ENCODE measurements at regions not wholly inside any gene's neighbourhood (a gene's known extent, or its start where the extent isn't known, plus 50 kb on each side); places are given as distances from the start of the nearest gene placed in this dataset.
A peak's percentile ranks its signal among the peaks of the same experiment; 100 is the strongest.

DNA sequence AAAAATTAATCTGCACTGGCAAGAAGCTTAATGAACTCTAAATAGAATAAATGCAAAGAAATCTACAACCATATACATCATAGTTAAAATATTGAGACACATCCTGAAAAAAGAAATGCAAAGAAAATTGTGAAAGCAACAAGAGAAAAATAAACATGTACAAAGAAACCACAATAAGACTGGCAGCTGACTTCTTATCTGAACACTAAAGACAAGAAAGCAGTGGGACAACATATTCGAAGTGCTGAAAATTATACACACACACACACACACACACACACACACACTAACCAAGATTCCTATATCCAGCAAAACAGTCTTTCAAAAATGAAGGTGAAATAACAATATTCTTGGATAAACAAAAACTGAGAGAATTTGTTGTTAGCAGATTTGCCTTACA lies 366.5 kb upstream of the C16orf82 start:
- no CpG with 5 or more reads among the region's 1 CpG for WGBS (ENCODE audit: insufficient coverage, low coverage, missing lambda C conversion rate)

DNA sequence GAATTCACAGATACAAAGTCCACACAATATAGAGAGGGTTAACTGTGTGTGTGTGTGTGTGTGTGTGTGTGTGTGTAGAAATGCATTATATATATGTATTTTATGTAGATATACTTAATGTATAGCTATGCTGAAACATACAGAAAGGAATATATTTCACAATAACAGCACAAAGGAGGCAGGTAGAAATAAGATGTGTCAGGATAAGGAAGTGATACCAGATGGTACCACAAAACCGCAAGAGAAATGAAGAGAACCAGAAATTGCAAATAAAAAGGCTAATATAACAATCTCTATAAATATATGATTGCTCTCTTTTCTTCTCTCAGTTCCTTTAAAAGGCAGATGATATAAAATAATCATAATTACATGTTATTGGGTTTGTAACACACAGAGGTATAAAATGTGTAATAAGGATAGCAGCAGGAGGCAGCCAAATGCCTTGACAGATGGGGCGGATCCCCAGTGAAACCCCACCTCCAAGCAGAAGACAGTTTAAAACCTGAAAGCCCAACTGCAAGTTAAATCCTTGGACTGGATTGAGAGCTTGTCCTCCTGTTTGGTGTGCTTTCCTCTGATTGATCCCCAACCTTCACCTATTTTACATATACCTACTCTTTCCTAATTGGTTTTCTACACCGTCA lies 365.4 kb upstream of the C16orf82 start:
- Histone ChIP-seq H3K4me2 (ENCODE audit: insufficient read depth, low read length) (no peak overlapping the region), H3K4me1 (replicated peaks in 1 of 2; ENCODE audit: control insufficient read depth in 2 of 2, insufficient read depth in 2 of 2, low read length in 2 of 2) (no peaks in the 10 kb centered on the region), H3K9ac (ENCODE audit: insufficient read depth in 1 of 2, low read depth in 2 of 2, low read length in 2 of 2) (no peak overlapping the region), H3K79me2 (ENCODE audit: control insufficient read depth, insufficient read depth, low read length) (no peaks in the 10 kb centered on the region), H3K36me3 (ENCODE audit: control insufficient read depth, insufficient read depth, low read length) (no peaks in the 10 kb centered on the region), H2AFZ (ENCODE audit: low read depth, low read length) (no peak overlapping the region), H3K27me3 (ENCODE audit: control insufficient read depth in 2 of 2, insufficient read depth in 2 of 2, low read length in 2 of 2) (no peaks in the 10 kb centered on the region), H4K20me1 (replicated peaks; ENCODE audit: control insufficient read depth, insufficient read depth, low read length) (no peaks in the 10 kb centered on the region), H3K9me3 (replicated peaks; ENCODE audit: control insufficient read depth, insufficient read depth, low read depth, low read length) (no peaks in the 10 kb centered on the region), H3K27ac (ENCODE audit: extremely low read depth, low read depth, low read length) (no peak overlapping the region), H3K9me1 (ENCODE audit: control insufficient read depth, insufficient read depth, low read length) (no peaks in the 10 kb centered on the region), H3K4me3 (no peak overlapping the region)
- FAIRE-seq: no peak
- intact Hi-C loops (cut with micrococcal nuclease) (no loop called here), in situ Hi-C loops (cut with MboI) (no loop called here)
- TF ChIP-seq NCOA2 (IDR thresholded peaks at IDR 0.05; ENCODE audit: partially characterized antibody in 2 of 2) (no peak), RBM22 (IDR thresholded peaks at IDR 0.05; ENCODE audit: low read depth, low read length, poor library complexity, severe bottlenecking) (no peak), KAT8 (IDR thresholded peaks at IDR 0.05; ENCODE audit: low read depth) (no peak), ESRRA (IDR thresholded peaks at IDR 0.05; ENCODE audit: borderline replicate concordance, low read depth) (no peak)
- TF ChIP-seq, protein P1, sequence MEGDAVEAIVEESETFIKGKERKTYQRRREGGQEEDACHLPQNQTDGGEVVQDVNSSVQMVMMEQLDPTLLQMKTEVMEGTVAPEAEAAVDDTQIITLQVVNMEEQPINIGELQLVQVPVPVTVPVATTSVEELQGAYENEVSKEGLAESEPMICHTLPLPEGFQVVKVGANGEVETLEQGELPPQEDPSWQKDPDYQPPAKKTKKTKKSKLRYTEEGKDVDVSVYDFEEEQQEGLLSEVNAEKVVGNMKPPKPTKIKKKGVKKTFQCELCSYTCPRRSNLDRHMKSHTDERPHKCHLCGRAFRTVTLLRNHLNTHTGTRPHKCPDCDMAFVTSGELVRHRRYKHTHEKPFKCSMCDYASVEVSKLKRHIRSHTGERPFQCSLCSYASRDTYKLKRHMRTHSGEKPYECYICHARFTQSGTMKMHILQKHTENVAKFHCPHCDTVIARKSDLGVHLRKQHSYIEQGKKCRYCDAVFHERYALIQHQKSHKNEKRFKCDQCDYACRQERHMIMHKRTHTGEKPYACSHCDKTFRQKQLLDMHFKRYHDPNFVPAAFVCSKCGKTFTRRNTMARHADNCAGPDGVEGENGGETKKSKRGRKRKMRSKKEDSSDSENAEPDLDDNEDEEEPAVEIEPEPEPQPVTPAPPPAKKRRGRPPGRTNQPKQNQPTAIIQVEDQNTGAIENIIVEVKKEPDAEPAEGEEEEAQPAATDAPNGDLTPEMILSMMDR (IDR thresholded peaks at IDR 0.05 in 2 of 3, conservative IDR thresholded peaks at IDR 0.05 in 1 of 3; ENCODE audit: insufficient read depth in 2 of 3, low read depth in 1 of 3, low read length in 3 of 3): no peak
- TF ChIP-seq, protein P2, sequence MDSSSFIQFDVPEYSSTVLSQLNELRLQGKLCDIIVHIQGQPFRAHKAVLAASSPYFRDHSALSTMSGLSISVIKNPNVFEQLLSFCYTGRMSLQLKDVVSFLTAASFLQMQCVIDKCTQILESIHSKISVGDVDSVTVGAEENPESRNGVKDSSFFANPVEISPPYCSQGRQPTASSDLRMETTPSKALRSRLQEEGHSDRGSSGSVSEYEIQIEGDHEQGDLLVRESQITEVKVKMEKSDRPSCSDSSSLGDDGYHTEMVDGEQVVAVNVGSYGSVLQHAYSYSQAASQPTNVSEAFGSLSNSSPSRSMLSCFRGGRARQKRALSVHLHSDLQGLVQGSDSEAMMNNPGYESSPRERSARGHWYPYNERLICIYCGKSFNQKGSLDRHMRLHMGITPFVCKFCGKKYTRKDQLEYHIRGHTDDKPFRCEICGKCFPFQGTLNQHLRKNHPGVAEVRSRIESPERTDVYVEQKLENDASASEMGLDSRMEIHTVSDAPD (CRISPR knock-in tag; IDR thresholded peaks at IDR 0.05): no peak
- TF ChIP-seq, protein P3, sequence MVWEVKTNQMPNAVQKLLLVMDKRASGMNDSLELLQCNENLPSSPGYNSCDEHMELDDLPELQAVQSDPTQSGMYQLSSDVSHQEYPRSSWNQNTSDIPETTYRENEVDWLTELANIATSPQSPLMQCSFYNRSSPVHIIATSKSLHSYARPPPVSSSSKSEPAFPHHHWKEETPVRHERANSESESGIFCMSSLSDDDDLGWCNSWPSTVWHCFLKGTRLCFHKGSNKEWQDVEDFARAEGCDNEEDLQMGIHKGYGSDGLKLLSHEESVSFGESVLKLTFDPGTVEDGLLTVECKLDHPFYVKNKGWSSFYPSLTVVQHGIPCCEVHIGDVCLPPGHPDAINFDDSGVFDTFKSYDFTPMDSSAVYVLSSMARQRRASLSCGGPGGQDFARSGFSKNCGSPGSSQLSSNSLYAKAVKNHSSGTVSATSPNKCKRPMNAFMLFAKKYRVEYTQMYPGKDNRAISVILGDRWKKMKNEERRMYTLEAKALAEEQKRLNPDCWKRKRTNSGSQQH (CRISPR knock-in tag; IDR thresholded peaks at IDR 0.05): no peak
- BruUV-seq (replicated peaks): no TSS peak
- ATAC-seq: no peak
- DNase-seq (ENCODE audit: extremely low read depth in 1 of 4, low spot score in 3 of 4): no peak
- 4% methylated on average over 3 of the region's 3 CpGs for WGBS (ENCODE audit: insufficient coverage, low coverage, missing lambda C conversion rate)
- ChIA-PET POLR2A (no interaction called here), CTCF (ENCODE audit: low intra/inter-chr PET ratio) (no interaction called here)

More for the DNA sequence above, 366.5 kb upstream of the C16orf82 start:
- no peaks in the 10 kb centered on the region for H3K9me3 ChIP-seq (replicated peaks; ENCODE audit: control insufficient read depth, insufficient read depth, low read depth, low read length)
- no peak overlapping the region for H3K9ac ChIP-seq (ENCODE audit: insufficient read depth in 1 of 2, low read depth in 2 of 2, low read length in 2 of 2)
- no peak overlapping the region for H2AFZ ChIP-seq (ENCODE audit: low read depth, low read length)
- no peak overlapping the region for H3K4me2 ChIP-seq (ENCODE audit: insufficient read depth, low read length)
- in situ Hi-C loops (cut with MboI): no loop called here
- ATAC-seq (no peak), FAIRE-seq (peak; percentile 35), DNase-seq (ENCODE audit: extremely low read depth in 1 of 4, low spot score in 3 of 4) (no peak)
- TF ChIP-seq ZNF766 (CRISPR knock-in tag; conservative IDR thresholded peaks at IDR 0.05): 0 out of 2 replicates have a peak, but pooled peaks have one; percentile 32
- TF ChIP-seq LARP7 (IDR thresholded peaks at IDR 0.05): no peak
- no peaks in the 10 kb centered on the region for H3K27me3 ChIP-seq (ENCODE audit: control insufficient read depth in 2 of 2, insufficient read depth in 2 of 2, low read length in 2 of 2)
- POLR2A ChIA-PET: no interaction called here
- H4K20me1 ChIP-seq (replicated peaks; ENCODE audit: control insufficient read depth, insufficient read depth, low read length): no peaks in the 10 kb centered on the region
- CTCF ChIA-PET (ENCODE audit: low intra/inter-chr PET ratio): no interaction called here
- no TSS peak for BruUV-seq (replicated peaks)
- H3K27ac ChIP-seq (ENCODE audit: extremely low read depth, low read depth, low read length): no peak overlapping the region
- no peak overlapping the region for H3K4me3 ChIP-seq
- H3K9me1 ChIP-seq (ENCODE audit: control insufficient read depth, insufficient read depth, low read length): no peaks in the 10 kb centered on the region
- no peaks in the 10 kb centered on the region for H3K36me3 ChIP-seq (ENCODE audit: control insufficient read depth, insufficient read depth, low read length)
- H3K79me2 ChIP-seq (ENCODE audit: control insufficient read depth, insufficient read depth, low read length): no peaks in the 10 kb centered on the region
- no peaks in the 10 kb centered on the region for H3K4me1 ChIP-seq (replicated peaks in 1 of 2; ENCODE audit: control insufficient read depth in 2 of 2, insufficient read depth in 2 of 2, low read length in 2 of 2)
- intact Hi-C loops (cut with micrococcal nuclease): no loop called here
